CD4-positive, alpha-beta T cell (primary cell): ENCODE measurements at regions not wholly inside any gene's neighbourhood (a gene's known extent, or its start where the extent isn't known, plus 50 kb on each side); places are given as distances from the start of the nearest gene placed in this dataset.

Experiments
- ATAC-seq: fragments of 200-7000 bp; cut with Tn5 transposase; one replicate; pipeline ENCODE4 v1.10.0; 2022; ENCODE audit warnings: mild to moderate bottlenecking; ENCODE audit not compliant: poor library complexity
- CTCF ChIA-PET: fragments of 350-600 bp; sonication (Branson Sonifier 250); formaldehyde crosslinking; loops from one replicate; lab custom pipeline; 2021; ENCODE audit warnings: antibody characterized with exemption, inconsistent platforms; lab: Charles Lee
- POLR2A ChIA-PET: fragments of 350-600 bp; sonication (Branson Sonifier 250); formaldehyde crosslinking; loops from one replicate; lab custom pipeline; 2021; ENCODE audit warnings: antibody characterized with exemption, inconsistent platforms; lab: Charles Lee
- DNase-seq, 14 experiments: peaks; one replicate each; pipeline ENCODE4 v3.0.0-alpha.2; 2013 to 2020; ENCODE audit warnings: mixed read lengths in 2 of 14
- H3K27ac ChIP-seq, 2 donors: one replicate each; pipeline versions ENCODE4 v1.5.1 to v1.7.0; 2013; ENCODE audit warnings: low read length in 2 of 2, low read depth in 1 of 2, mild to moderate bottlenecking in 1 of 2
- H3K27me3 ChIP-seq, 2 experiments: 1 replicate in 1 of 2; 2 replicates in 1 of 2; pipeline versions ENCODE4 v1.6.1 to v1.7.0; 2013; ENCODE audit warnings: low read length in 2 of 2, control low read depth in 1 of 2, mild to moderate bottlenecking in 1 of 2, moderate library complexity in 1 of 2; ENCODE audit not compliant: insufficient read depth in 2 of 2, control insufficient read depth in 1 of 2
- H3K36me3 ChIP-seq: one replicate; pipeline ENCODE4 v1.6.1; 2013; ENCODE audit warnings: low read length, control low read depth; ENCODE audit not compliant: insufficient read depth
- H3K4me1 ChIP-seq: one replicate; pipeline ENCODE4 v1.6.1; 2013; ENCODE audit warnings: low read length, control low read depth; ENCODE audit not compliant: insufficient read depth
- H3K4me3 ChIP-seq: one replicate; pipeline ENCODE4 v1.5.1; 2013; ENCODE audit warnings: mild to moderate bottlenecking, low read length, moderate library complexity
- H3K9me3 ChIP-seq, 2 experiments: 1 replicate in 1 of 2; 2 replicates in 1 of 2; pipeline versions ENCODE4 v1.6.1 to v1.7.0; 2013; ENCODE audit warnings: low read length in 2 of 2, mild to moderate bottlenecking in 2 of 2, control low read depth in 1 of 2, moderate library complexity in 1 of 2; ENCODE audit not compliant: control insufficient read depth in 1 of 2, insufficient read depth in 1 of 2
- H3K27ac Mint-ChIP-seq: one replicate; pipeline ENCODE4 v1.8.0; 2020; ENCODE audit warnings: mixed read lengths
- H3K27me3 Mint-ChIP-seq: one replicate; pipeline ENCODE4 v1.8.0; 2021; ENCODE audit warnings: mixed read lengths
- H3K36me3 Mint-ChIP-seq: one replicate; pipeline ENCODE4 v1.8.0; 2021; ENCODE audit warnings: low read depth, mixed read lengths
- H3K4me1 Mint-ChIP-seq: one replicate; pipeline ENCODE4 v1.8.0; 2021; ENCODE audit warnings: low read depth, mixed read lengths
- H3K4me3 Mint-ChIP-seq: one replicate; pipeline ENCODE4 v1.8.0; 2020; ENCODE audit warnings: mild to moderate bottlenecking, mixed read lengths
- H3K9me3 Mint-ChIP-seq: one replicate; pipeline ENCODE4 v1.8.0; 2020; ENCODE audit warnings: mixed read lengths
- intact Hi-C, 2 experiments: fragments of 100-400 bp; cut with DNase I in 1 of 2; cut with micrococcal nuclease in 1 of 2; formaldehyde crosslinking; loops; one replicate each; pipeline versions ENCODE4 v1.15.1 to v1.9.0; 2023 to 2025; cut with DNase I, micrococcal nuclease
- TF ChIP-seq, protein P1 (sequence below): fragments of 200-600 bp; IDR thresholded peaks from one replicate; pipeline ENCODE4 v1.8.0; 2022; ENCODE audit warnings: antibody characterized with exemption, mild to moderate bottlenecking

GRCh38 chr14:65948302-65948701, 535.8 kb downstream of the FUT8 start:
- H3K4me3 ChIP-seq, result no peak overlapping the region
- H3K36me3 ChIP-seq, result no peaks in the 10 kb centered on the region
- H3K27ac Mint-ChIP-seq, result no peak overlapping the region
- ChIA-PET POLR2A (interaction anchor here (1.0 kb wide), 1 partner anchor 20 kb away, joined by 5 read pairs; no protein-coding TSS in a partner anchor), CTCF (no interaction called here)
- TF ChIP-seq, protein P1, sequence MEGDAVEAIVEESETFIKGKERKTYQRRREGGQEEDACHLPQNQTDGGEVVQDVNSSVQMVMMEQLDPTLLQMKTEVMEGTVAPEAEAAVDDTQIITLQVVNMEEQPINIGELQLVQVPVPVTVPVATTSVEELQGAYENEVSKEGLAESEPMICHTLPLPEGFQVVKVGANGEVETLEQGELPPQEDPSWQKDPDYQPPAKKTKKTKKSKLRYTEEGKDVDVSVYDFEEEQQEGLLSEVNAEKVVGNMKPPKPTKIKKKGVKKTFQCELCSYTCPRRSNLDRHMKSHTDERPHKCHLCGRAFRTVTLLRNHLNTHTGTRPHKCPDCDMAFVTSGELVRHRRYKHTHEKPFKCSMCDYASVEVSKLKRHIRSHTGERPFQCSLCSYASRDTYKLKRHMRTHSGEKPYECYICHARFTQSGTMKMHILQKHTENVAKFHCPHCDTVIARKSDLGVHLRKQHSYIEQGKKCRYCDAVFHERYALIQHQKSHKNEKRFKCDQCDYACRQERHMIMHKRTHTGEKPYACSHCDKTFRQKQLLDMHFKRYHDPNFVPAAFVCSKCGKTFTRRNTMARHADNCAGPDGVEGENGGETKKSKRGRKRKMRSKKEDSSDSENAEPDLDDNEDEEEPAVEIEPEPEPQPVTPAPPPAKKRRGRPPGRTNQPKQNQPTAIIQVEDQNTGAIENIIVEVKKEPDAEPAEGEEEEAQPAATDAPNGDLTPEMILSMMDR, result no peak
- H3K27me3 ChIP-seq, result no peaks in the 10 kb centered on the region
- H3K27ac ChIP-seq, result no peak overlapping the region
- no peak for DNase-seq
- H3K27me3 Mint-ChIP-seq, result no peaks in the 10 kb centered on the region
- no peaks in the 10 kb centered on the region for H3K36me3 Mint-ChIP-seq
- H3K4me3 Mint-ChIP-seq, result no peak overlapping the region
- H3K4me1 Mint-ChIP-seq, result peaks cover 46% of the 10 kb centered on the region
- no peaks in the 10 kb centered on the region for H3K9me3 ChIP-seq
- intact Hi-C loops, result loop anchor here in 1 of 2 experiments (10.0 kb wide), 1 partner anchor 954 kb away; no protein-coding TSS in a partner anchor
- ATAC-seq, result no peak
- peaks cover 29% of the 10 kb centered on the region for H3K4me1 ChIP-seq
- no peaks in the 10 kb centered on the region for H3K9me3 Mint-ChIP-seq

GRCh38 chr14:65949711-65950516, 536.3 kb upstream of the CCDC196 start:
- H3K27ac Mint-ChIP-seq, result no peak overlapping the region

GRCh38 chr14:65954942-65955341, 531.2 kb upstream of the CCDC196 start:
- DNase-seq, result no peak
- Mint-ChIP-seq H3K4me1 (peaks cover 28% of the 10 kb centered on the region), H3K4me3 (no peak overlapping the region), H3K9me3 (no peaks in the 10 kb centered on the region), H3K36me3 (no peaks in the 10 kb centered on the region), H3K27me3 (no peaks in the 10 kb centered on the region), H3K27ac (no peak overlapping the region)
- Histone ChIP-seq H3K9me3 (no peaks in the 10 kb centered on the region), H3K27me3 (no peaks in the 10 kb centered on the region), H3K4me3 (no peak overlapping the region), H3K4me1 (peaks cover 31% of the 10 kb centered on the region), H3K36me3 (no peaks in the 10 kb centered on the region), H3K27ac (no peak overlapping the region)
- CTCF ChIA-PET, result interaction anchor here (0.5 kb wide), 1 partner anchor 679 kb away, joined by 5 read pairs; no protein-coding TSS in a partner anchor
- intact Hi-C loops, result loop anchor here in 1 of 2 experiments (5.0 to 10.0 kb wide), 2 partner anchors 110 to 733 kb away; no protein-coding TSS in a partner anchor
- no peak for ATAC-seq
- POLR2A ChIA-PET, result no interaction called here
- TF ChIP-seq, protein P1, result no peak

More at GRCh38 chr14:65949711-65950516, 536.3 kb upstream of the CCDC196 start:
- H3K27me3 ChIP-seq, result no peaks in the 10 kb centered on the region
- no peaks in the 10 kb centered on the region for H3K9me3 ChIP-seq
- H3K4me3 ChIP-seq, result no peak overlapping the region
- H3K4me1 ChIP-seq, result peaks cover 25% of the 10 kb centered on the region
- ChIA-PET POLR2A (interaction anchor here (1.6 to 3.4 kb wide), 2 partner anchors 22 to 103 kb away, joined by 7 to 13 read pairs; no protein-coding TSS in a partner anchor), CTCF (interaction anchor here (1.0 to 2.4 kb wide), 2 partner anchors 10 to 125 kb away, joined by 3 to 13 read pairs; no protein-coding TSS in a partner anchor)
- no peak for ATAC-seq
- H3K4me1 Mint-ChIP-seq, result peaks cover 32% of the 10 kb centered on the region
- no peaks in the 10 kb centered on the region for H3K9me3 Mint-ChIP-seq
- H3K4me3 Mint-ChIP-seq, result no peak overlapping the region
- no peaks in the 10 kb centered on the region for H3K36me3 Mint-ChIP-seq
- TF ChIP-seq, protein P1, result no peak
- no peaks in the 10 kb centered on the region for H3K27me3 Mint-ChIP-seq
- H3K27ac ChIP-seq, result no peak overlapping the region
- no peaks in the 10 kb centered on the region for H3K36me3 ChIP-seq
- intact Hi-C loops, result loop anchor here (10.0 kb wide), 2 partner anchors 105 to 955 kb away; no protein-coding TSS in a partner anchor
- DNase-seq, result peak in 6 of 14 experiments; percentile 12 to 56 (median 31)
